Common myeloid progenitor, CD34-positive (primary cell): ENCODE measurements at regions not wholly inside any gene's neighbourhood (a gene's known extent, or its start where the extent isn't known, plus 50 kb on each side); places are given as distances from the start of the nearest gene placed in this dataset.

Experiments
- CTCF ChIA-PET: fragments of 350-600 bp; sonication (Branson Sonifier 250); formaldehyde crosslinking; loops from one replicate; lab custom pipeline; 2021; ENCODE audit warnings: antibody characterized with exemption; lab: Charles Lee
- POLR2A ChIA-PET: fragments of 350-600 bp; sonication (Branson Sonifier 250); formaldehyde crosslinking; loops from one replicate; lab custom pipeline; 2021; ENCODE audit warnings: antibody characterized with exemption; lab: Charles Lee
- DNase-seq, 3 donors: peaks; one replicate each; pipeline versions ENCODE4 v3.0.0 to v3.0.0-alpha.2; 2013
- H3K27ac ChIP-seq, 2 experiments: 1 replicate in 1 of 2; 2 replicates in 1 of 2; pipeline ENCODE4 v1.7.0; 2013; ENCODE audit warnings: inconsistent platforms in 2 of 2, low read length in 2 of 2, mild to moderate bottlenecking in 2 of 2, low read depth in 1 of 2, moderate library complexity in 1 of 2; ENCODE audit not compliant: severe bottlenecking in 2 of 2, insufficient read depth in 1 of 2, poor library complexity in 1 of 2
- H3K27me3 ChIP-seq, 5 experiments: replicated peaks in 2 of 5; 1 replicate in 3 of 5; 2 replicates in 2 of 5; pipeline versions ENCODE4 v1.6.1 to v1.7.0; 2013; ENCODE audit warnings: low read length in 4 of 5, mild to moderate bottlenecking in 2 of 5, moderate library complexity in 2 of 5, inconsistent platforms in 1 of 5; ENCODE audit not compliant: insufficient read depth in 5 of 5, control insufficient read depth in 4 of 5
- H3K36me3 ChIP-seq, 4 experiments: 1 replicate in 2 of 4; 2 replicates in 2 of 4; pipeline versions ENCODE4 v1.6.1 to v1.7.0; 2013; ENCODE audit warnings: low read length in 3 of 4, control low read depth in 1 of 4, mild to moderate bottlenecking in 1 of 4; ENCODE audit not compliant: control insufficient read depth in 4 of 4, insufficient read depth in 4 of 4
- H3K4me1 ChIP-seq, 4 experiments: 1 replicate in 3 of 4; 2 replicates in 1 of 4; pipeline versions ENCODE4 v1.6.1 to v1.7.1; 2013; ENCODE audit warnings: low read length in 3 of 4, mild to moderate bottlenecking in 3 of 4, control low read depth in 1 of 4, inconsistent platforms in 1 of 4, moderate library complexity in 1 of 4; ENCODE audit not compliant: control insufficient read depth in 4 of 4, insufficient read depth in 4 of 4; ENCODE audit errors: control extremely low read depth in 1 of 4
- H3K4me3 ChIP-seq, 7 experiments: 1 replicate in 4 of 7; 2 replicates in 3 of 7; pipeline versions ENCODE4 v1.5.1 to v1.7.0; 2013; ENCODE audit warnings: mild to moderate bottlenecking in 7 of 7, low read length in 6 of 7, moderate library complexity in 6 of 7, inconsistent platforms in 2 of 7, low read depth in 2 of 7, control low read depth in 1 of 7; ENCODE audit not compliant: insufficient read depth in 4 of 7, control insufficient read depth in 1 of 7; ENCODE audit errors: extremely low read depth in 1 of 7
- H3K9me3 ChIP-seq, 5 experiments: 1 replicate in 4 of 5; 2 replicates in 1 of 5; pipeline versions ENCODE4 v1.6.1 to v1.7.1; 2013; ENCODE audit warnings: low read length in 4 of 5, mild to moderate bottlenecking in 2 of 5, inconsistent platforms in 1 of 5, low read depth in 1 of 5, moderate library complexity in 1 of 5; ENCODE audit not compliant: control insufficient read depth in 4 of 5, insufficient read depth in 2 of 5; ENCODE audit errors: control extremely low read depth in 1 of 5
- WGBS: methylation state at CpG from one replicate; pipeline ENCODE4 v1.1.5; 2013; ENCODE audit not compliant: insufficient coverage; 5-methylcytosine and 5-hydroxymethylcytosine counted together

GRCh38 chr22:44437216-44438055, 60.6 kb downstream of the RTL6 start:
- Histone ChIP-seq H3K27me3 (peaks cover 0 to 5% (median 0%) of the 10 kb centered on the region in 5 experiments), H3K27ac (no peak overlapping the region), H3K4me3 (no peak overlapping the region), H3K36me3 (no peaks in the 10 kb centered on the region), H3K9me3 (no peaks in the 10 kb centered on the region), H3K4me1 (no peaks in the 10 kb centered on the region)
- no peak for DNase-seq
- POLR2A ChIA-PET = interaction anchor here (0.6 kb wide), 1 partner anchor 70 kb away, joined by 3 read pairs; no protein-coding TSS in a partner anchor
- 96% methylated on average over 18 of the region's 21 CpGs for WGBS
- CTCF ChIA-PET = no interaction called here

GRCh38 chr22:44436736-44437135, 61.3 kb downstream of the RTL6 start:
- ChIA-PET CTCF (no interaction called here), POLR2A (interaction anchor here (0.6 kb wide), 1 partner anchor 70 kb away, joined by 3 read pairs; no protein-coding TSS in a partner anchor)
- no peaks in the 10 kb centered on the region for H3K9me3 ChIP-seq
- peak in 1 of 3 donors; percentile 26 for DNase-seq
- H3K4me3 ChIP-seq = no peak overlapping the region
- 67% methylated on average over 8 of the region's 8 CpGs for WGBS
- H3K27ac ChIP-seq = no peak overlapping the region
- no peaks in the 10 kb centered on the region for H3K4me1 ChIP-seq
- H3K27me3 ChIP-seq = peaks cover 0 to 5% (median 0%) of the 10 kb centered on the region in 5 experiments
- no peaks in the 10 kb centered on the region for H3K36me3 ChIP-seq

- Histone ChIP-seq H3K9me3 (no peaks in the 10 kb centered on the region), H3K4me1 (no peaks in the 10 kb centered on the region), H3K27ac (no peak overlapping the region), H3K27me3 (peaks cover 0 to 5% (median 0%) of the 10 kb centered on the region in 5 experiments), H3K36me3 (no peaks in the 10 kb centered on the region), H3K4me3 (no peak overlapping the region)
- ChIA-PET POLR2A (no interaction called here), CTCF (no interaction called here)
- no peak for DNase-seq
- WGBS = 60% methylated on average over 1 of the region's 4 CpGs
These were observed 66.8 kb downstream of the RTL6 start for GRCh38 chr22:44431256-44431655.

- H3K27ac ChIP-seq = no peak overlapping the region
- H3K36me3 ChIP-seq = no peaks in the 10 kb centered on the region
- 92% methylated on average over 6 of the region's 7 CpGs for WGBS
- no peaks in the 10 kb centered on the region for H3K9me3 ChIP-seq
- no peak for DNase-seq
- peaks cover 0 to 5% (median 0%) of the 10 kb centered on the region in 5 experiments for H3K27me3 ChIP-seq
- no peak overlapping the region for H3K4me3 ChIP-seq
- ChIA-PET POLR2A (no interaction called here), CTCF (no interaction called here)
- H3K4me1 ChIP-seq = no peaks in the 10 kb centered on the region
These were observed 67.3 kb downstream of the RTL6 start for GRCh38 chr22:44430716-44431115.

GRCh38 chr22:44429941-44430587, 68.0 kb downstream of the RTL6 start:
- POLR2A ChIA-PET = no interaction called here

GRCh38 chr22:44428941-44429830, 68.8 kb downstream of the RTL6 start:
- H3K9me3 ChIP-seq = no peaks in the 10 kb centered on the region
- DNase-seq = no peak
- H3K27me3 ChIP-seq = peaks cover 0 to 5% (median 0%) of the 10 kb centered on the region in 5 experiments
- ChIA-PET POLR2A (interaction anchor here (0.6 kb wide), 1 partner anchor 221 kb away, joined by 3 read pairs; no protein-coding TSS in a partner anchor), CTCF (no interaction called here)
- WGBS = 78% methylated on average over 11 of the region's 13 CpGs
- no peak overlapping the region for H3K27ac ChIP-seq
- no peaks in the 10 kb centered on the region for H3K36me3 ChIP-seq
- no peaks in the 10 kb centered on the region for H3K4me1 ChIP-seq
- no peak overlapping the region for H3K4me3 ChIP-seq

More at GRCh38 chr22:44429941-44430587, 68.0 kb downstream of the RTL6 start:
- Histone ChIP-seq H3K27ac (no peak overlapping the region), H3K4me1 (no peaks in the 10 kb centered on the region), H3K9me3 (no peaks in the 10 kb centered on the region), H3K27me3 (peaks cover 0 to 5% (median 0%) of the 10 kb centered on the region in 5 experiments), H3K4me3 (no peak overlapping the region), H3K36me3 (no peaks in the 10 kb centered on the region)
- WGBS = 98% methylated on average over 11 of the region's 16 CpGs
- CTCF ChIA-PET = no interaction called here
- no peak for DNase-seq
